Calu3 (cell line): ENCODE measurements at regions not wholly inside any gene's neighbourhood (a gene's known extent, or its start where the extent isn't known, plus 50 kb on each side); places are given as distances from the start of the nearest gene placed in this dataset.

Experiments
- BruUV-seq: library from RNA; stranded (reverse); fragments of 400-500 nt; replicated peaks from 2 replicates; lab custom pipeline; 2021; lab: Mats Ljungman, UMichigan
- CTCF ChIA-PET: fragments of 300-600 bp; sonication (Branson Sonifier 250); formaldehyde crosslinking; loops from one replicate; lab custom pipeline; 2022; ENCODE audit warnings: antibody characterized with exemption; lab: Charles Lee
- DNase-seq: peaks from one replicate; pipeline ENCODE4 v3.0.0; 2022
- H3K27ac Mint-ChIP-seq: one replicate; pipeline ENCODE4 v1.8.0; 2022; ENCODE audit warnings: mixed read lengths; ENCODE audit not compliant: unreplicated experiment
- H3K27me3 Mint-ChIP-seq: one replicate; pipeline ENCODE4 v1.8.0; 2022; ENCODE audit warnings: mixed read lengths; ENCODE audit not compliant: unreplicated experiment
- H3K36me3 Mint-ChIP-seq: one replicate; pipeline ENCODE4 v1.8.0; 2022; ENCODE audit warnings: mild to moderate bottlenecking, moderate library complexity, mixed read lengths; ENCODE audit not compliant: insufficient read depth, unreplicated experiment
- H3K4me1 Mint-ChIP-seq: one replicate; pipeline ENCODE4 v1.8.0; 2022; ENCODE audit warnings: mild to moderate bottlenecking, low read depth, mixed read lengths; ENCODE audit not compliant: unreplicated experiment
- H3K4me3 Mint-ChIP-seq: one replicate; pipeline ENCODE4 v1.8.0; 2022; ENCODE audit warnings: mild to moderate bottlenecking, low read depth, moderate library complexity, mixed read lengths; ENCODE audit not compliant: unreplicated experiment
- H3K9me3 Mint-ChIP-seq: one replicate; pipeline ENCODE4 v1.8.0; 2022; ENCODE audit warnings: low read depth, mixed read lengths; ENCODE audit not compliant: unreplicated experiment
- intact Hi-C: fragments of 100-400 bp; cut with micrococcal nuclease; formaldehyde crosslinking; loops from one replicate; pipeline ENCODE4 v1.10.0; 2022; ENCODE audit not compliant: unreplicated experiment
- TF ChIP-seq, protein P1 (sequence below): fragments of 200-600 bp; IDR thresholded peaks from one replicate; pipeline ENCODE4 v1.8.0; 2022; ENCODE audit warnings: antibody characterized with exemption; ENCODE audit not compliant: unreplicated experiment

DNA sequence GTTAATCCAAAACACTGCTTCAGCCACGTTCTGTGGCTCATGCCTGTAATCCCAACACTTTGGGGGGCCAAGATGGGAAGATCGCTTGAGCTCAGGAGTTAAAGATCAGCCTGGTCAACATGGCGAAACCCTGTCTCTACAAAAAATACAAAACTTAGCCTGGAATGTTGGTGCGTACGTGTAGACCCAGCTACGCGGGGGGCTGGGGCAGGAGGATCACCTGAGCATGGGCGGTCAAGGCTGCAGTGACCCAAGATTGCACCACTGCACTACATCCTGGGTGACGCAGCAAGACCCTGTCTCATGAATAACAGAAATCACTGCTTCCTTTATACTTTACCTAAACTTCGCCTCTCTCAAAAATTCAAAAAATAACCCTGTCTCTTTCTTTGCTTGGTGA, 1325.0 kb upstream of the CADM2 start:
- Mint-ChIP-seq H3K4me1 (no peaks in the 10 kb centered on the region), H3K27me3 (no peaks in the 10 kb centered on the region), H3K27ac (no peak overlapping the region), H3K4me3 (no peak overlapping the region), H3K36me3 (no peaks in the 10 kb centered on the region), H3K9me3 (peaks cover 2% of the 10 kb centered on the region)
- DNase-seq, result no peak
- no TSS peak for BruUV-seq
- CTCF ChIA-PET, result no interaction called here
- intact Hi-C loops, result no loop called here
- TF ChIP-seq, protein P1, sequence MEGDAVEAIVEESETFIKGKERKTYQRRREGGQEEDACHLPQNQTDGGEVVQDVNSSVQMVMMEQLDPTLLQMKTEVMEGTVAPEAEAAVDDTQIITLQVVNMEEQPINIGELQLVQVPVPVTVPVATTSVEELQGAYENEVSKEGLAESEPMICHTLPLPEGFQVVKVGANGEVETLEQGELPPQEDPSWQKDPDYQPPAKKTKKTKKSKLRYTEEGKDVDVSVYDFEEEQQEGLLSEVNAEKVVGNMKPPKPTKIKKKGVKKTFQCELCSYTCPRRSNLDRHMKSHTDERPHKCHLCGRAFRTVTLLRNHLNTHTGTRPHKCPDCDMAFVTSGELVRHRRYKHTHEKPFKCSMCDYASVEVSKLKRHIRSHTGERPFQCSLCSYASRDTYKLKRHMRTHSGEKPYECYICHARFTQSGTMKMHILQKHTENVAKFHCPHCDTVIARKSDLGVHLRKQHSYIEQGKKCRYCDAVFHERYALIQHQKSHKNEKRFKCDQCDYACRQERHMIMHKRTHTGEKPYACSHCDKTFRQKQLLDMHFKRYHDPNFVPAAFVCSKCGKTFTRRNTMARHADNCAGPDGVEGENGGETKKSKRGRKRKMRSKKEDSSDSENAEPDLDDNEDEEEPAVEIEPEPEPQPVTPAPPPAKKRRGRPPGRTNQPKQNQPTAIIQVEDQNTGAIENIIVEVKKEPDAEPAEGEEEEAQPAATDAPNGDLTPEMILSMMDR, result no peak

GRCh38 chr3:83649692-83650091, 1309.1 kb upstream of the CADM2 start:
- intact Hi-C loops, result no loop called here
- Mint-ChIP-seq H3K36me3 (no peaks in the 10 kb centered on the region), H3K4me3 (no peak overlapping the region), H3K27ac (no peak overlapping the region), H3K9me3 (peaks cover 8% of the 10 kb centered on the region), H3K27me3 (no peaks in the 10 kb centered on the region), H3K4me1 (no peaks in the 10 kb centered on the region)
- TF ChIP-seq, protein P1, result no peak
- CTCF ChIA-PET, result no interaction called here
- no peak for DNase-seq
- no TSS peak for BruUV-seq

- no peak for DNase-seq
- CTCF ChIA-PET, result interaction anchor here (0.5 kb wide), 1 partner anchor 329 kb away, joined by 3 read pairs; no protein-coding TSS in a partner anchor
- TF ChIP-seq, protein P1, result no peak
Measured at GRCh38 chr3:83655083-83655482, 1303.7 kb upstream of the CADM2 start.

DNA sequence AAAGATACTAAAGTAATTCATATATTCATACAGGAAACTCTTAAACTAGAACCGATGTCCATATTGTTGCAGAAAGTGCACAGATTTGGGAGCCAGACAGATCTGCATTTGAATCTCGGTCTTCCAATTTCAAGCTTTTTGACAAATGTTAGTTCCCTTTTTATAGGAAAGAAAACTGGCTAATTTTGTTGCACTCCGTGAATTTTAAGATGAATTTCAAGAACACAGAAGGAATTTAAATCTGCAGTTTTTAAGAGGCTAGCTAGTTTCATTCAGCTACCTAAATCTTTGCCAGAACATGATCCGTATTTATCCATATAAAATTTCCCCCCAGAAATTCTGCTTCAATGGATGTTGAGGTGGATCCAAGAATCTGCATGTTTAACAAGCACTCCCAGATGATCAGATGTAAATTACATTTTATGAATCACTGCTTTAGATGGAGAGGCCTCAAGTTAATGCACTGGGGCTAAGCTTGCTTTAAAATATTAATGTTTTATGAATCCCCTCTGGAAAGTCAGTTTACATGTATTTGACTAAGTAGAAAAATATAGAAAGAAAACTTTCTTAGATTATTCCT, 1296.3 kb upstream of the CADM2 start:
- intact Hi-C loops, result no loop called here
- H3K4me1 Mint-ChIP-seq, result no peaks in the 10 kb centered on the region
- H3K27me3 Mint-ChIP-seq, result no peaks in the 10 kb centered on the region
- no peak overlapping the region for H3K4me3 Mint-ChIP-seq
- CTCF ChIA-PET, result no interaction called here
- DNase-seq, result no peak
- H3K9me3 Mint-ChIP-seq, result peaks cover 2% of the 10 kb centered on the region
- no peak overlapping the region for H3K27ac Mint-ChIP-seq
- no peaks in the 10 kb centered on the region for H3K36me3 Mint-ChIP-seq
- BruUV-seq, result no TSS peak
- TF ChIP-seq, protein P1, result no peak

More at GRCh38 chr3:83655083-83655482, 1303.7 kb upstream of the CADM2 start:
- Mint-ChIP-seq H3K36me3 (no peaks in the 10 kb centered on the region), H3K27ac (no peak overlapping the region), H3K9me3 (no peaks in the 10 kb centered on the region), H3K4me1 (no peaks in the 10 kb centered on the region), H3K4me3 (no peak overlapping the region), H3K27me3 (no peaks in the 10 kb centered on the region)
- intact Hi-C loops, result no loop called here
- no TSS peak for BruUV-seq
